ENCODE measurements at regions not wholly inside any gene's neighbourhood (a gene's known extent, or its start where the extent isn't known, plus 50 kb on each side); places are given as distances from the start of the nearest gene placed in this dataset.

- no peaks in the 10 kb centered on the region for H3K36me3 Mint-ChIP-seq
- H3K9me3 Mint-ChIP-seq, result no peaks in the 10 kb centered on the region
- H3K4me3 Mint-ChIP-seq, result no peak overlapping the region
- no peak overlapping the region for H3K27ac Mint-ChIP-seq
- H3K27me3 Mint-ChIP-seq, result peaks cover 2% of the 10 kb centered on the region
- no peaks in the 10 kb centered on the region for H3K4me1 Mint-ChIP-seq
Observed at GRCh38 chr14:89058697-89059096, 234.2 kb downstream of the TTC8 start.

GRCh38 chr14:89060191-89060590 is 235.7 kb downstream of the TTC8 start:
- no peaks in the 10 kb centered on the region for H3K36me3 Mint-ChIP-seq
- peaks cover 2% of the 10 kb centered on the region for H3K27me3 Mint-ChIP-seq
- no peaks in the 10 kb centered on the region for H3K9me3 Mint-ChIP-seq
- no peak overlapping the region for H3K27ac Mint-ChIP-seq
- H3K4me3 Mint-ChIP-seq, result no peak overlapping the region
- H3K4me1 Mint-ChIP-seq, result no peaks in the 10 kb centered on the region

GRCh38 chr14:89061696-89062095 is 237.2 kb downstream of the TTC8 start:
- Mint-ChIP-seq H3K4me1 (no peaks in the 10 kb centered on the region), H3K9me3 (no peaks in the 10 kb centered on the region), H3K27me3 (peaks cover 2% of the 10 kb centered on the region), H3K36me3 (no peaks in the 10 kb centered on the region), H3K4me3 (no peak overlapping the region), H3K27ac (no peak overlapping the region)

DNA sequence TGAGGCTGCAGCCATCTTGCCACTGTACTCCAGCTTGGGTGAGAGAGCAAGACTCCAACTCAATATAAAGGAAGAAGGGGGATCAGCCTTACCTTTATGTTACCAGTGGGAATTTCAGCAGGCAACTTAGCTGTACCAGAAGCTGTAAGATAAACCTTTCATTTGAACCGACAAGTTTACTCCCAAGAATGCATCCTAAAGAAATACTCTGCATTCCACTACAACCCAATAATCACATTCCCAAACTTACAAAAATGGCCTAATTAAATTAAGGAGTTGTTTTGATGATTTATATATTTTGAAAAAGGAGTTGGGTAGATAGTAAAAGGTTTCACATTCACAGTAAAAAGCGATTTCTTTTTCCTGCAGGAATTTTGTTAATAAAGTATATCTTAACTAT is 241.4 kb downstream of the TTC8 start:
- Mint-ChIP-seq H3K36me3 (peaks cover 2% of the 10 kb centered on the region), H3K4me1 (no peaks in the 10 kb centered on the region), H3K27ac (no peak overlapping the region), H3K4me3 (no peak overlapping the region), H3K9me3 (no peaks in the 10 kb centered on the region), H3K27me3 (peaks cover 7% of the 10 kb centered on the region)

GRCh38 chr14:89067293-89067972 is 243.0 kb downstream of the TTC8 start:
- Mint-ChIP-seq H3K27me3 (peaks cover 10% of the 10 kb centered on the region), H3K27ac (peak overlapping the region; percentile 73), H3K9me3 (no peaks in the 10 kb centered on the region), H3K4me3 (no peak overlapping the region), H3K4me1 (no peaks in the 10 kb centered on the region), H3K36me3 (peaks cover 4% of the 10 kb centered on the region)

- Mint-ChIP-seq H3K9me3 (no peaks in the 10 kb centered on the region), H3K4me1 (no peaks in the 10 kb centered on the region), H3K27me3 (peaks cover 7% of the 10 kb centered on the region), H3K27ac (no peak overlapping the region), H3K4me3 (no peak overlapping the region), H3K36me3 (no peaks in the 10 kb centered on the region)
Observed at GRCh38 chr14:89078021-89078795, 253.8 kb downstream of the TTC8 start.

- H3K4me1 Mint-ChIP-seq, result no peaks in the 10 kb centered on the region
Observed at GRCh38 chr14:89085231-89085731, 260.8 kb downstream of the TTC8 start.

GRCh38 chr14:89085737-89086382 is 261.4 kb downstream of the TTC8 start:
- Mint-ChIP-seq H3K36me3 (no peaks in the 10 kb centered on the region), H3K27ac (no peak overlapping the region), H3K4me1 (no peaks in the 10 kb centered on the region), H3K27me3 (peaks cover 5% of the 10 kb centered on the region), H3K9me3 (no peaks in the 10 kb centered on the region), H3K4me3 (no peak overlapping the region)

More at GRCh38 chr14:89085231-89085731, 260.8 kb downstream of the TTC8 start:
- Mint-ChIP-seq H3K27me3 (peaks cover 7% of the 10 kb centered on the region), H3K9me3 (no peaks in the 10 kb centered on the region), H3K27ac (no peak overlapping the region), H3K36me3 (no peaks in the 10 kb centered on the region), H3K4me3 (no peak overlapping the region)

DNA sequence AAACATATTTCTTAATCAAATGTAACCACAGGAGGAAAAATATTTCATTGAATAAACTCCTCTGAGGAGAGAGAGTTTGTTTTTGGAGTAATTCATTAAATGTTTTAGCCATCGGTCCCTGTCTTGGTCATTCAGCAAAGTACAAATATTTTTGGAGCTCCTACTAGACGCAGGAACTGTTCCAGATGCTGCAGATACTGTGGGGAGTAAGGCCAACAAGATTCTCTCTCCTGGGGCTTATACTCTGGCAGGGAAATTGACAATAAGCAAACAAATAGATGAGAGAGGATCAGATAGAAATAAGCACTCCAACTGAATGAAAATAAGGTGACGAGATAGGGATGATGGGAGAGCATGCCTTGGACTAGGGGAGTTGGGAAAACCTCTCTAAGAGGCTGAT is 264.1 kb downstream of the TTC8 start:
- Mint-ChIP-seq H3K9me3 (peaks cover 4% of the 10 kb centered on the region), H3K27me3 (peaks cover 3% of the 10 kb centered on the region), H3K27ac (no peak overlapping the region), H3K36me3 (no peaks in the 10 kb centered on the region), H3K4me3 (no peak overlapping the region), H3K4me1 (no peaks in the 10 kb centered on the region)

GRCh38 chr14:89089330-89089729 is 264.9 kb downstream of the TTC8 start:
- H3K4me1 Mint-ChIP-seq, result no peaks in the 10 kb centered on the region
- H3K36me3 Mint-ChIP-seq, result no peaks in the 10 kb centered on the region
- H3K9me3 Mint-ChIP-seq, result peaks cover 4% of the 10 kb centered on the region
- peaks cover 3% of the 10 kb centered on the region for H3K27me3 Mint-ChIP-seq
- no peak overlapping the region for H3K4me3 Mint-ChIP-seq
- H3K27ac Mint-ChIP-seq, result no peak overlapping the region

- no peaks in the 10 kb centered on the region for H3K4me1 Mint-ChIP-seq
- peaks cover 4% of the 10 kb centered on the region for H3K27me3 Mint-ChIP-seq
- H3K27ac Mint-ChIP-seq, result no peak overlapping the region
- H3K9me3 Mint-ChIP-seq, result peaks cover 4% of the 10 kb centered on the region
- H3K36me3 Mint-ChIP-seq, result no peaks in the 10 kb centered on the region
- H3K4me3 Mint-ChIP-seq, result no peak overlapping the region
Observed at GRCh38 chr14:89091781-89092180, 267.3 kb downstream of the TTC8 start.

DNA sequence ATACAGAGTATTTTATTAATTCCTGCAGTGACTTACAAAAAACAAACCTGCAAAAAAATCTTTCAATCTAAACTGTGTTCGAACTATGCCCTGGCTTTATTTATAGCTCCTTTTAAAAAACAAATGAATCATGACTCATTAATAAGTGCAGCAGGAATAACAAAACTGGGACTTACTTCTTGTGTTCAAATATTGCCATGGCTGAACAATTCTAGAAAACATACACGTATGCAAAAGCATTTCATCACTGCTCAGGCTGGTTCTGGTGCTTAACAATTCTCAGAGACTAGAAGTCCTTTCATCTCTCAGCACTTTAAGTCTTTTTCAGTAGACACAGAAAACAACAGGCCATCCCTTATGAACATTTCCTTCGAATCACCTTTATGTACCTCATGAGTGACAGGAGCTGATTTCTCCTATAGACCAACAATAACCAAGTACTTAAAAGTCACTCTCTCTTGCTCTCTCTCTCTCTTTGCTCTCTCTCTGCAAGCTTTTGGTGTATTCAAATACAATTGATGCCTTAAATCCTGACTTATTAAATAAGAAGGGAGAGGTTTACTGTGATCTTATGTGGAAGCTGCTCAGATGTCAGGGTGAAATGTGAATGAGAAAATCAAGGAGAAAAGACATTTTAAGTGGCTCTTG is 268.8 kb downstream of the TTC8 start:
- no peaks in the 10 kb centered on the region for H3K36me3 Mint-ChIP-seq
- no peak overlapping the region for H3K4me3 Mint-ChIP-seq
- H3K4me1 Mint-ChIP-seq, result no peaks in the 10 kb centered on the region
- peaks cover 4% of the 10 kb centered on the region for H3K27me3 Mint-ChIP-seq
- H3K27ac Mint-ChIP-seq, result no peak overlapping the region
- peaks cover 4% of the 10 kb centered on the region for H3K9me3 Mint-ChIP-seq

DNA sequence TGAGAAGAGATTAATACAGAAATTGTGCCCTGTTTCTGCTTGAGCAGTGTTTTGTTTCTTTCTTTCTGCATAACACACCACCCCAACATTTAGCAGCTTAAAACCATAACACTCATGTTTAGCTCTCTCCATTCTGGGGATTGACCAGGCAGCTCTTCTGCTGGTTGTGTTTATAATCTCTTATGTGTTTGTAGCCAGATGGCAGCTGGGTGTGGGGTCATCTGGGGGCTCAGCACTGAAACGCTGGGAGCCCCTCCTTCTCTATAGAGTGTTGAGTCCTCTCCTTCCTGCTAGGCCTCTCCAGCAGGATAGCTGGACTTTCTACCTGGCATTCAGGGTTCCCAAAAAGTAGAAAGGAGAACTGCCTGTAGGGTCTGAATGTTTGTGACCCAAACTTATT is 270.6 kb downstream of the TTC8 start:
- H3K36me3 Mint-ChIP-seq, result no peaks in the 10 kb centered on the region
- H3K27ac Mint-ChIP-seq, result no peak overlapping the region
- peaks cover 7% of the 10 kb centered on the region for H3K27me3 Mint-ChIP-seq
- H3K4me1 Mint-ChIP-seq, result no peaks in the 10 kb centered on the region
- no peak overlapping the region for H3K4me3 Mint-ChIP-seq
- peaks cover 4% of the 10 kb centered on the region for H3K9me3 Mint-ChIP-seq

DNA sequence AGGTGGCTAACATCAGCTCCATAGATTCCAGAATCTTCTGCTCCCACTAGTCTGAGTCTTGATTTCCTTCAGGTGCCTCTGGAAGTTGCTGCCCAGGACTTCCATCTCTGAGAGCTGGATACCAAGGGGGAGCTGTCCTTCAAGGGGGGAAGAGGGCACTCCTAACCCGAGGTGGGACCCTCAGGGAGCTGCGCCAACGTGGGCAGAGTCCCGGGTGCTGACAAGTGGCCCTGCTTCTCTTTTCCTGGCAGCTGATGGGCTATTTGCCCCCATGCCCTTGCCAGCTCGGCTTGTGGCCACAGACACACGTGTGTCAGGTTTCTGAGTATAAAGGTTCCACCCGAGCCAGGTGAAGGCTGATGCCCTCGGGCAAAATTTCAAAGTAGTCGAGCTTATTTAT is 272.5 kb downstream of the TTC8 start:
- H3K4me3 Mint-ChIP-seq, result no peak overlapping the region
- H3K36me3 Mint-ChIP-seq, result no peaks in the 10 kb centered on the region
- H3K27ac Mint-ChIP-seq, result no peak overlapping the region
- H3K4me1 Mint-ChIP-seq, result no peaks in the 10 kb centered on the region
- peaks cover 7% of the 10 kb centered on the region for H3K27me3 Mint-ChIP-seq
- peaks cover 4% of the 10 kb centered on the region for H3K9me3 Mint-ChIP-seq

- Mint-ChIP-seq H3K27me3 (peaks cover 6% of the 10 kb centered on the region), H3K4me3 (no peak overlapping the region), H3K36me3 (no peaks in the 10 kb centered on the region), H3K9me3 (no peaks in the 10 kb centered on the region), H3K27ac (no peak overlapping the region), H3K4me1 (no peaks in the 10 kb centered on the region)
Observed at GRCh38 chr14:89098254-89098653, 273.8 kb downstream of the TTC8 start.

Data from activated naive CD4-positive, alpha-beta T cell treated with anti-CD3 and anti-CD28 coated beads, Interleukin-2, amount 50 U/mL, for 24 hours (primary cell).